H1 (cell line): ENCODE measurements at regions not wholly inside any gene's neighbourhood (a gene's known extent, or its start where the extent isn't known, plus 50 kb on each side); places are given as distances from the start of the nearest gene placed in this dataset.

Source experiments
- ATF2 ChIP-seq: IDR thresholded peaks from 2 replicates; pipeline ENCODE4 v1.6.1; 2012; ENCODE audit warnings: low read length, inconsistent platforms
- GABPA ChIP-seq: IDR thresholded peaks from 2 replicates; pipeline ENCODE4 v1.6.1; 2011; ENCODE audit warnings: mild to moderate bottlenecking, low read length, moderate library complexity, borderline replicate concordance; ENCODE audit not compliant: insufficient read depth
- MAFK ChIP-seq: IDR thresholded peaks from 2 replicates; pipeline ENCODE4 v1.6.1; 2012; ENCODE audit warnings: low read depth, mild to moderate bottlenecking, improper control_type of control experiment, low read length
- MAX ChIP-seq: IDR thresholded peaks from 2 replicates; pipeline ENCODE4 v1.6.1; 2012; ENCODE audit warnings: inconsistent platforms
- PHF8 ChIP-seq: fragments of 200-600 bp; sonication (generic); conservative IDR thresholded peaks from 2 replicates; pipeline ENCODE4 v1.7.1; 2012; ENCODE audit warnings: low read depth, mild to moderate bottlenecking, inconsistent platforms, low read length, moderate library complexity
- SIX5 ChIP-seq: IDR thresholded peaks from 2 replicates; pipeline ENCODE4 v1.6.1; 2011; ENCODE audit warnings: mild to moderate bottlenecking, low read depth, low read length
- SP1 ChIP-seq: IDR thresholded peaks from 2 replicates; pipeline ENCODE4 v1.6.1; 2011; ENCODE audit warnings: low read depth, low read length
- USF2 ChIP-seq: IDR thresholded peaks from 2 replicates; pipeline ENCODE4 v1.6.1; 2011; ENCODE audit warnings: low read length, improper control_type of control experiment
- TF ChIP-seq, protein P1 (sequence below): fragments of 300-600 bp; sonication (generic); IDR thresholded peaks from 2 replicates; pipeline ENCODE4 v1.7.1; 2012; ENCODE audit warnings: low read length, moderate library complexity, mild to moderate bottlenecking, inconsistent platforms; ENCODE audit not compliant: insufficient replicate concordance

DNA sequence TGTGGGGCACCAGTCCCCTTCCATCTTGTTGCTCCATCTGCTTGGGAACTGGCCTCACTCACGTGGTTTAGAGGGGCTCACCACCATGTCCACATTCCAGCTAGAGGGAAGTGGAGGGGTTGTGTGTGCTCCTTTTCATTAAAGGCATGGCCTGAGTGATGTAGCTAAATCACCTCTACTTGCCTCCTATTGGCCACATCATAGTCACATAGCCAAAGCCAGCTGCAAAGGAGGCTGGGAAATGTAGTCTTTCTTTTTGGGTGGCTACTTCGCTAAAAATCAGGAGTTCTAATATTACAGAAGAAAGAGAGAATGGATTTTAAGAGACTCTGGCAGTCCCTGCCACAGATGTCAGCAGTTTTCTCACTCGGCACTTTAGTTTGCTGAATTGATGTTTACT is 63.0 kb upstream of the ALX4 start (continued):
- no peak for TF ChIP-seq SP1
- peak; percentile 17; the same call in 1 of the 2 replicates for TF ChIP-seq MAX
- TF ChIP-seq, protein P1, sequence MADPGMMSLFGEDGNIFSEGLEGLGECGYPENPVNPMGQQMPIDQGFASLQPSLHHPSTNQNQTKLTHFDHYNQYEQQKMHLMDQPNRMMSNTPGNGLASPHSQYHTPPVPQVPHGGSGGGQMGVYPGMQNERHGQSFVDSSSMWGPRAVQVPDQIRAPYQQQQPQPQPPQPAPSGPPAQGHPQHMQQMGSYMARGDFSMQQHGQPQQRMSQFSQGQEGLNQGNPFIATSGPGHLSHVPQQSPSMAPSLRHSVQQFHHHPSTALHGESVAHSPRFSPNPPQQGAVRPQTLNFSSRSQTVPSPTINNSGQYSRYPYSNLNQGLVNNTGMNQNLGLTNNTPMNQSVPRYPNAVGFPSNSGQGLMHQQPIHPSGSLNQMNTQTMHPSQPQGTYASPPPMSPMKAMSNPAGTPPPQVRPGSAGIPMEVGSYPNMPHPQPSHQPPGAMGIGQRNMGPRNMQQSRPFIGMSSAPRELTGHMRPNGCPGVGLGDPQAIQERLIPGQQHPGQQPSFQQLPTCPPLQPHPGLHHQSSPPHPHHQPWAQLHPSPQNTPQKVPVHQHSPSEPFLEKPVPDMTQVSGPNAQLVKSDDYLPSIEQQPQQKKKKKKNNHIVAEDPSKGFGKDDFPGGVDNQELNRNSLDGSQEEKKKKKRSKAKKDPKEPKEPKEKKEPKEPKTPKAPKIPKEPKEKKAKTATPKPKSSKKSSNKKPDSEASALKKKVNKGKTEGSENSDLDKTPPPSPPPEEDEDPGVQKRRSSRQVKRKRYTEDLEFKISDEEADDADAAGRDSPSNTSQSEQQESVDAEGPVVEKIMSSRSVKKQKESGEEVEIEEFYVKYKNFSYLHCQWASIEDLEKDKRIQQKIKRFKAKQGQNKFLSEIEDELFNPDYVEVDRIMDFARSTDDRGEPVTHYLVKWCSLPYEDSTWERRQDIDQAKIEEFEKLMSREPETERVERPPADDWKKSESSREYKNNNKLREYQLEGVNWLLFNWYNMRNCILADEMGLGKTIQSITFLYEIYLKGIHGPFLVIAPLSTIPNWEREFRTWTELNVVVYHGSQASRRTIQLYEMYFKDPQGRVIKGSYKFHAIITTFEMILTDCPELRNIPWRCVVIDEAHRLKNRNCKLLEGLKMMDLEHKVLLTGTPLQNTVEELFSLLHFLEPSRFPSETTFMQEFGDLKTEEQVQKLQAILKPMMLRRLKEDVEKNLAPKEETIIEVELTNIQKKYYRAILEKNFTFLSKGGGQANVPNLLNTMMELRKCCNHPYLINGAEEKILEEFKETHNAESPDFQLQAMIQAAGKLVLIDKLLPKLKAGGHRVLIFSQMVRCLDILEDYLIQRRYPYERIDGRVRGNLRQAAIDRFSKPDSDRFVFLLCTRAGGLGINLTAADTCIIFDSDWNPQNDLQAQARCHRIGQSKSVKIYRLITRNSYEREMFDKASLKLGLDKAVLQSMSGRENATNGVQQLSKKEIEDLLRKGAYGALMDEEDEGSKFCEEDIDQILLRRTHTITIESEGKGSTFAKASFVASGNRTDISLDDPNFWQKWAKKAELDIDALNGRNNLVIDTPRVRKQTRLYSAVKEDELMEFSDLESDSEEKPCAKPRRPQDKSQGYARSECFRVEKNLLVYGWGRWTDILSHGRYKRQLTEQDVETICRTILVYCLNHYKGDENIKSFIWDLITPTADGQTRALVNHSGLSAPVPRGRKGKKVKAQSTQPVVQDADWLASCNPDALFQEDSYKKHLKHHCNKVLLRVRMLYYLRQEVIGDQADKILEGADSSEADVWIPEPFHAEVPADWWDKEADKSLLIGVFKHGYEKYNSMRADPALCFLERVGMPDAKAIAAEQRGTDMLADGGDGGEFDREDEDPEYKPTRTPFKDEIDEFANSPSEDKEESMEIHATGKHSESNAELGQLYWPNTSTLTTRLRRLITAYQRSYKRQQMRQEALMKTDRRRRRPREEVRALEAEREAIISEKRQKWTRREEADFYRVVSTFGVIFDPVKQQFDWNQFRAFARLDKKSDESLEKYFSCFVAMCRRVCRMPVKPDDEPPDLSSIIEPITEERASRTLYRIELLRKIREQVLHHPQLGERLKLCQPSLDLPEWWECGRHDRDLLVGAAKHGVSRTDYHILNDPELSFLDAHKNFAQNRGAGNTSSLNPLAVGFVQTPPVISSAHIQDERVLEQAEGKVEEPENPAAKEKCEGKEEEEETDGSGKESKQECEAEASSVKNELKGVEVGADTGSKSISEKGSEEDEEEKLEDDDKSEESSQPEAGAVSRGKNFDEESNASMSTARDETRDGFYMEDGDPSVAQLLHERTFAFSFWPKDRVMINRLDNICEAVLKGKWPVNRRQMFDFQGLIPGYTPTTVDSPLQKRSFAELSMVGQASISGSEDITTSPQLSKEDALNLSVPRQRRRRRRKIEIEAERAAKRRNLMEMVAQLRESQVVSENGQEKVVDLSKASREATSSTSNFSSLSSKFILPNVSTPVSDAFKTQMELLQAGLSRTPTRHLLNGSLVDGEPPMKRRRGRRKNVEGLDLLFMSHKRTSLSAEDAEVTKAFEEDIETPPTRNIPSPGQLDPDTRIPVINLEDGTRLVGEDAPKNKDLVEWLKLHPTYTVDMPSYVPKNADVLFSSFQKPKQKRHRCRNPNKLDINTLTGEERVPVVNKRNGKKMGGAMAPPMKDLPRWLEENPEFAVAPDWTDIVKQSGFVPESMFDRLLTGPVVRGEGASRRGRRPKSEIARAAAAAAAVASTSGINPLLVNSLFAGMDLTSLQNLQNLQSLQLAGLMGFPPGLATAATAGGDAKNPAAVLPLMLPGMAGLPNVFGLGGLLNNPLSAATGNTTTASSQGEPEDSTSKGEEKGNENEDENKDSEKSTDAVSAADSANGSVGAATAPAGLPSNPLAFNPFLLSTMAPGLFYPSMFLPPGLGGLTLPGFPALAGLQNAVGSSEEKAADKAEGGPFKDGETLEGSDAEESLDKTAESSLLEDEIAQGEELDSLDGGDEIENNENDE, result no peak
- peak; percentile 14; the same call in 1 of the 2 replicates for TF ChIP-seq MAFK
- peak; percentile 66 for TF ChIP-seq SIX5
- no peak for TF ChIP-seq PHF8
- TF ChIP-seq USF2, result peak; percentile 70
- no peak for TF ChIP-seq GABPA
- TF ChIP-seq ATF2, result no peak
